Natural killer cell treated with Interleukin-12 subunit alpha and Interleukin-12 subunit beta and Interleukin-15 and Interleukin-18, amount 100 ng/mL, for 72 hours (primary cell): ENCODE measurements at regions not wholly inside any gene's neighbourhood (a gene's known extent, or its start where the extent isn't known, plus 50 kb on each side); places are given as distances from the start of the nearest gene placed in this dataset.

Source experiments
- ATAC-seq, 2 donors: fragments of 150-1000 bp; cut with Tn5 transposase in 1 of 2; sonication (Bioruptor Pico), chemical (Tn5 transposase) in 1 of 2; 2 replicates each; pipeline ENCODE4 v1.10.0; 2021
- DNase-seq: peaks from one replicate; pipeline ENCODE4 v3.0.0; 2022; ENCODE audit warnings: low spot score
- H3K27ac Mint-ChIP-seq, 2 donors: 1 replicate in 1 of 2; 2 replicates in 1 of 2; pipeline ENCODE4 v1.8.0; 2022; ENCODE audit warnings: mixed read lengths in 2 of 2, mild to moderate bottlenecking in 1 of 2, moderate library complexity in 1 of 2
- H3K27me3 Mint-ChIP-seq, 2 donors: 1 replicate in 1 of 2; 2 replicates in 1 of 2; pipeline ENCODE4 v1.8.0; 2022; ENCODE audit warnings: mixed read lengths in 2 of 2
- H3K36me3 Mint-ChIP-seq: one replicate; pipeline ENCODE4 v1.8.0; 2022; ENCODE audit warnings: mixed read lengths
- H3K4me1 Mint-ChIP-seq, 2 donors: 1 replicate in 1 of 2; 2 replicates in 1 of 2; pipeline ENCODE4 v1.8.0; 2022; ENCODE audit warnings: low read depth in 2 of 2, mixed read lengths in 2 of 2, mild to moderate bottlenecking in 1 of 2
- H3K4me3 Mint-ChIP-seq: one replicate; pipeline ENCODE4 v1.8.0; 2022; ENCODE audit warnings: mixed read lengths
- H3K9me3 Mint-ChIP-seq: 2 replicates; pipeline ENCODE4 v1.8.0; 2022; ENCODE audit warnings: mixed read lengths

DNA sequence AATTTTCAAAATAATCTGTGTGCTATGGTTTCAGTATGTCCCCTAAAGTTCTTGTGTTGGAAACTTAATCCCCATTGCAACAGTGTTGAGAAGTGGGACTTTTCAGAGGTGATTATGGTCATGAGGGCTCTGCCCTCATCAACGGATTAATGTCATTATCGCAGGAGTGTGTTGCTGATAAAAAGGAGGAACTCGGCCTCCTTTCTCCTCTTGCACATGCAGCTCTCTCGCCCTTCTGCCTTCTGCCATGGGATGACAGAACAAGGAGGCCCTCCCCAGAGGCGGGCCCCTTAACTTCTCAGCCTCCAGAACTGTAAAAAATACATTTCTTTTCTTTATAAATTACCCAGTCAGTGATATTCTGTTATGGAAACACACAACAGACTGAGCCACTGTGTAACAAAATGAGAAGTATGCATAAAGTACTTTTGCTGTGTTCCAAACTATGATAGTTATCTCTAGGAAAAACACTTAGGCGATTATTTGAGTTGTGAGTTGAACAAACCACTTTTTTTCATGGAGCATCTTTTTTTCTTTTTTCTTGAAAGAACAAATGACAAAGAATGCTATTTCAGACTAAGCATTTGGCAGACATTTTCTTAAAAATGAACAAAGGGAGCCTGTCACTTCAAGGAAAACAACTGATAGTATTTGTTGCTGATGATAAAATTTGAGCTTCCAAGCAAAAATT lies 134.8 kb upstream of the FUT8 start:
- ATAC-seq (no peak), DNase-seq (no peak)
- Mint-ChIP-seq H3K9me3 (no peaks in the 10 kb centered on the region), H3K36me3 (no peaks in the 10 kb centered on the region), H3K27me3 (no peaks in the 10 kb centered on the region), H3K27ac (no peak overlapping the region), H3K4me3 (no peak overlapping the region), H3K4me1 (peaks cover 11 to 12% of the 10 kb centered on the region in 2 donors)

DNA sequence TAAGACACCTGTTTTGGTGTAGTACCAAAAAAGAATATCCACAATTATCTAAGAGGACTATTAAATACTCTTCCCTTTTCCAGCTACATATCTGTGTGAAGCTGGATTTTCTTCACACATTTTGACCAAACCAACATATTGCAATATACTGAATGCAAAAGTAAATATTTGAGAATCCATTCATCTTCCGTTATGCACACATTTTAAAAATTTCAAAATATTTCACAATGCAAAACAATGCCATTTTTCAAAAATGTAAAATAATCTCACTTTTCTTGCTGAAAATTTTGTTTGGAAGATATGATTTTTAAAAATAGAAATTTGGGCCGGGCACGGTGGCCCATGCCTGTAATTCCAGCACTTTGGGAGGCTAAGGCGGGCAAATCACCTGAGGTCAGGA lies 133.9 kb upstream of the FUT8 start:
- no peaks in the 10 kb centered on the region for H3K9me3 Mint-ChIP-seq
- ATAC-seq: no peak
- no peaks in the 10 kb centered on the region for H3K27me3 Mint-ChIP-seq
- H3K27ac Mint-ChIP-seq: no peak overlapping the region
- no peak overlapping the region for H3K4me3 Mint-ChIP-seq
- peaks cover 19 to 20% of the 10 kb centered on the region in 2 donors for H3K4me1 Mint-ChIP-seq
- no peak for DNase-seq
- H3K36me3 Mint-ChIP-seq: no peaks in the 10 kb centered on the region

DNA sequence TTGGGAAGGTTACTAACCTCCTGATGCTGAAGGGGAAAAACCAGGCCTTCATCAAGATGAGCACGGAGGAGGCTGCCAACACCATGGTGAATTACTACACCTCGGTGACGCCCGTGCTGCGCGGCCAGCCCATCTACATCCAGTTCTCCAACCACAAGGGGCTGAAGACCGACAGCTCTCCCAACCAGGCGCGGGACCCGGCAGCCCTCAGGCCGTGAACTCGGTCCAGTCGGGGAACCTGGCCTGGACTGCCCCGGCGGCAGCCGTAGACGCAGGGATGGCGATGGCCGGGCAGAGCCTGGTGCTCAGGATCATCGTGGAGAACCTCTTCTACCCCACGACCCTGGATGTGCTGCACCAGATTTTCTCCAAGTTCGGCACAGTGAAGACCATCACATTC lies 133.0 kb upstream of the FUT8 start:
- ATAC-seq: no peak
- DNase-seq: no peak
- H3K27me3 Mint-ChIP-seq: no peaks in the 10 kb centered on the region
- H3K9me3 Mint-ChIP-seq: no peaks in the 10 kb centered on the region
- no peaks in the 10 kb centered on the region for H3K36me3 Mint-ChIP-seq
- no peak overlapping the region for H3K27ac Mint-ChIP-seq
- peaks cover 19 to 20% of the 10 kb centered on the region in 2 donors for H3K4me1 Mint-ChIP-seq
- H3K4me3 Mint-ChIP-seq: no peak overlapping the region

DNA sequence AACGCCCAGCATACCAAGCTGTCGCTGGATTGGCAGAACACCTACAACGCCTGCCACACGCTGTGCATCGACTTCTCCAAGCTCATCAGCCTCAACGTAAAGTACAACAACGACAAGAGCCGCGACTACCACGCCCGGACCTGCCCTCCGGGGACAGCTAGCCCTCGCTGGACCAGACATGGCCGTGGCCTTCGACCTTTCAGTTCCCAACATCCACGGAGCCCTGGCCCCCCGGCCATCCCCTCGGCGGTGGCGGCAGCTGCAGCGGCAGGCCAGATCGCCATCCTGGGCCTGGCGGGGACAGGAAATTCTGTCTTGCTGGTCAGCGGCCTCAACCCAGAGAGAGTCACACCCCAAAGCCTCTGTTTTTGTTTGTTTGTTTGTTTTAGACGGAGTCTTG lies 132.6 kb upstream of the FUT8 start:
- H3K27ac Mint-ChIP-seq: no peak overlapping the region
- DNase-seq (no peak), ATAC-seq (no peak)
- H3K9me3 Mint-ChIP-seq: no peaks in the 10 kb centered on the region
- H3K36me3 Mint-ChIP-seq: no peaks in the 10 kb centered on the region
- peaks cover 19 to 20% of the 10 kb centered on the region in 2 donors for H3K4me1 Mint-ChIP-seq
- H3K27me3 Mint-ChIP-seq: no peaks in the 10 kb centered on the region
- no peak overlapping the region for H3K4me3 Mint-ChIP-seq

DNA sequence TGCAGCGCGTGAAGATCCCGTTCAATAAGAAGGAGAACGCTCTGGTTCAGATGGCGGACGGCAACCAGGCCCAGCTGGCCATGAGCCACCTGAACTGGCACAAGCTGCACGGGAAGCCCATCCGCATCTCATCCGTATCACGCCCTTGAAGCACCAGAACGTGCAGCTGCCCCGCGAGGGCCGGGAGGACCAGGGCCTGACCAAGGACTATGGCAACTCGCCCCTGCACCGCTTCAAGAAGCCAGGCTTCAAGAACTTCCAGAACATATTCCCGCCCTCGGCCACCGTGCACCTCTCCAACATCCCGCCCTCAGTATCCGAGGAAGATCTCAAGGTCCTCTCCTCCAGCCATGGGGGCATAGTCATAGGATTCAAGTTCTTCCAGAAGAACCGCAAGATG lies 131.9 kb upstream of the FUT8 start:
- H3K36me3 Mint-ChIP-seq: no peaks in the 10 kb centered on the region
- DNase-seq (no peak), ATAC-seq (no peak)
- H3K27me3 Mint-ChIP-seq: no peaks in the 10 kb centered on the region
- H3K4me3 Mint-ChIP-seq: no peak overlapping the region
- no peaks in the 10 kb centered on the region for H3K9me3 Mint-ChIP-seq
- no peak overlapping the region for H3K27ac Mint-ChIP-seq
- peaks cover 19 to 20% of the 10 kb centered on the region in 2 donors for H3K4me1 Mint-ChIP-seq

DNA sequence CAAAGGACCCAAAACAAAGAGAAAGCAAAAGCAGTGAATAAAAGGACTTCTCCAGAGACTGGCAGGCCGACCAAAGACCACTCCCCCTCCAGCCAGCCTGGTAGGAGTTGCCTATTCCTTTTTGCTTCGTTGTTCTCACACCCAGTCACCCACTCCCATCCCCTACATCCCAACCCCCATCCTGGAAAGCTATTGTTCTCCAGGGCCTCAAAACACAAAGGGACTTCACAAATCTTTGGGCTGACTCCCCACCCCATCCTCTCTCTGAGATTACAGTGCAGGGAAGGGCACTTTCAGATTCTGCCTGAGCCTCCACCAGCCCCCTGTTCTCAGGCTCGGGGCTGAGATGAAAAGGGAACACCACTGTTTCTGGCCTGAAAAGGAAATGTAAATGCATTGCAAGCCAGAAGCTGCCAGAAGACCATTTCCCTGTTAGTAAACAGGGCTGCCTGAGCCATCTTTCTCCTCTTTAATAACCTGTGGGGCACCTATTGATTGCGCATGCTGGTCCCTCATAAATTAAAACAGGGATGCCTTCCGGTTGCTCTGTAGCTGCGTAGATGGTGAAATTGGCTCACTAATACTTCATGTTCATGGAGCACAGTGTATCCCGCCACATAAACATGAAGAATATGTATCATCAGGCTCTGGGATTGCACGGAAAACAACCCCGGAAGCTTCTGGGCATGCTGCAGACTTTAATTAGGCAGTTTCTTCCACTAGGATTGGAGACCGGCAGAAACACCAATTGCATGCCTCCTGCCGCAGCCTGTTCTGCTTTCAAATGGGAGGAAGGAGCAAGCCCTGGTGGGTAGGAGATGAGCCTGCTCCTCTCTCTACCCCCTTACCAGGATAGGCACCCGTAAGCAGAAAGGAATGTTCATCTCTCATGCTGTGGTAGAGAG lies 130.3 kb upstream of the FUT8 start:
- ATAC-seq: no peak
- Mint-ChIP-seq H3K9me3 (no peaks in the 10 kb centered on the region), H3K27ac (peak overlapping the region; percentile 48 to 90), H3K4me3 (peak overlapping the region; percentile 8), H3K36me3 (no peaks in the 10 kb centered on the region), H3K27me3 (no peaks in the 10 kb centered on the region), H3K4me1 (peaks cover 22 to 24% of the 10 kb centered on the region in 2 donors)
- no peak for DNase-seq

DNA sequence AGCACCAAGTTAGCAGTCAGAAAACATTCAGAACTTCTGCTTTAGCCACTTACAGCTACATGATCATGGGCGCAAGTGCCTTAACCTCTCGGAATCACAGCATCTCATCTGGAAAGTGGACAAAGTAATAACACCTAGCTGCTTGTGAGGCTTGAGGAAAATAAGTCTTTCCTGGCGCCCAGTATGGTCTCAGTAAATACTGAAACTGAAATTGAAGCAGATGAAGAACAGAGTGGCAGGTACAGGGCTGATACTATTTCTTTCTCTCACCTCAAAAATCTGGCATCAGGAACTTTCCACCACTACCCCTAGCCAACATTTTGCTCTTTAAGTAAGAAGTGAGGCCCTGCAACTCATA lies 129.7 kb upstream of the FUT8 start:
- H3K27me3 Mint-ChIP-seq: no peaks in the 10 kb centered on the region
- ATAC-seq (no peak), DNase-seq (no peak)

DNA sequence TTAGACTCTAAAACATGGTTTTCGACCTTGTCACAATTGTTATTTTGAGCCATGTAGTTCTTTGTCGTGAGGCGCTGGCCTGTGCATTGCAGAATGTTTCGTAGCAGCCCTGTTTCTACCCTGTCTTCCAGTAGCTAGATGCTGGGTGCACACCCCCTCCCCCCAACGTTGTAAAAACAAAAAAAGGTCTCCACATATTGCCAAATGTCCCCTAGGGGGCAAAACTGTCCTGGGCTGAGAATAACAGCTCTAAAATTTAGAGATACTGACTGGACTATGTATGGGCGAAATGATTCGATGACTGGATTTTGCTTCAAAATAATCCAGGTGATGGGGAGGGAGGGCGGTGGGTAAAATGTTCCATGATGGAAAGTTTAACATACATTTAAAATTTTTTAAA lies 126.1 kb upstream of the FUT8 start:
- Mint-ChIP-seq H3K4me1 (peaks cover 47 to 48% of the 10 kb centered on the region in 2 donors), H3K9me3 (no peaks in the 10 kb centered on the region), H3K4me3 (no peak overlapping the region), H3K27me3 (no peaks in the 10 kb centered on the region), H3K27ac (no peak overlapping the region), H3K36me3 (peaks cover 4% of the 10 kb centered on the region)
- no peak for DNase-seq
- ATAC-seq: no peak

More for the DNA sequence above, 129.7 kb upstream of the FUT8 start:
- Mint-ChIP-seq H3K4me1 (peaks cover 29 to 31% of the 10 kb centered on the region in 2 donors), H3K36me3 (no peaks in the 10 kb centered on the region), H3K9me3 (no peaks in the 10 kb centered on the region), H3K27ac (peak overlapping the region; percentile 48 to 90), H3K4me3 (peak overlapping the region; percentile 8)

DNA sequence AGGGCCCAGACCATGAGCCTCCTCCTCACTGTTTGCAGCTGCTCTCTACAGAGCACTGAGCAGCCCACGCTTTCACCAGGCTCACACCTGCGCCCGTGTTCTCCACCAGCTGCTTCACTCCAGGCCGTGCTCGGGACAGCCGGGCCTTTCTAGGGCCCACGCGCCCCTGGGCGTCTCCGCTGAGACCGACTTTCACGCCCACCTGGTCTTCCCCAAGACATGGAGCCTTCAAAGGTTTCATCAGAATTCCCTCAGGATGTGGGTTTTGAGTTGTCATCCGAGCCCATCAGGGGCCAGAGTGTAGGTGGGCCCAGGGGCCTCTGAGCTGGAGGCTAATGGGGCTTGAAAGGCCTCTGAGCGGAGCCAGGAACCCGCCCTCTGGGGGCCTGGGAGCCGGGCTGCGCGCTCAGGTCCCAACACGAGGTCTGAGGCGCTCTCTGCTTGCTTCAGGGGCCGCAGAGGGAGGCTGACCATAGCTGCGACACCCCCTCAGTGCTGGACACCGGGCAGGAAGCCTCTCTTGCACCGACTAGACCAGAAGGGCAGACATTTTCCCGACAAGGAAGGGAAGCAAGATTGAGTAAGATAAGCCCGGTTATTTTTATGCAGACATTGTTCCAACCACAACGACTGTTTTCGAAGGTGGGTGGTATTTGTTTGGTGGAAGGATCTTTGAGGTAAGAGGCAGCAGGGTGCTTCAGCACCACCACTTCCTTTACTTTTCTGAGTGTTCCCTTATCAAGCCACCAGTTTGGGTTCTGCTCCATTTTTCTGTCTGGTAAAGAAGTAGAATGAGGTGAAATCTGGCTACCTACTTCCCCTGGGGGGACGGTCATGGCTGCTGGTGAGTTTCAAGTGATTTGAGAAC lies 125.0 kb upstream of the FUT8 start:
- DNase-seq (no peak), ATAC-seq (peak; percentile 77 to 80)
- Mint-ChIP-seq H3K4me3 (peak overlapping the region; percentile 82), H3K4me1 (peaks cover 43 to 46% of the 10 kb centered on the region in 2 donors), H3K27ac (peak overlapping the region; percentile 89), H3K27me3 (no peaks in the 10 kb centered on the region), H3K36me3 (peaks cover 4% of the 10 kb centered on the region), H3K9me3 (no peaks in the 10 kb centered on the region)

DNA sequence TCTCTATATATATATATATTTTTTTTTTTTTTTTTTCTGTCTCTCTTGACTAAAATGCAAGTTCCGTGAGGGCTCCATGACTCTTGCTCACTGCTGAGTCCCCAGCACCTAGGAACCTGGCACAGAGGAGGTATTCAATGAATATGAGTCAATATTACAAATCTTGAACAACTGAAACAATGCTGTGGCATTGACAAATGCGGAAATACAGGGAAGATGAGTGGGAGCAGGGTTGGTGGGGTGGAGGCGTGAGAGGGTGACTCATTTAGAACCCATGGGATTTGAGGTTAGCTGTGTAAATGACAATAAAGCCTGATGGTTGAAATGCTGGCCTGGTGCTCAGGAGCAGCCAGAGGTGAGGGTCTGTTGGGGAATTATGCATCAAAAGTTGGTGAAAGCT lies 121.7 kb upstream of the FUT8 start:
- DNase-seq (no peak), ATAC-seq (peak; percentile 30 to 63)
- peak overlapping the region; percentile 64 to 65 for H3K27ac Mint-ChIP-seq
- H3K27me3 Mint-ChIP-seq: no peaks in the 10 kb centered on the region
- H3K9me3 Mint-ChIP-seq: no peaks in the 10 kb centered on the region
- peaks cover 33 to 36% of the 10 kb centered on the region in 2 donors for H3K4me1 Mint-ChIP-seq
- peaks cover 4% of the 10 kb centered on the region for H3K36me3 Mint-ChIP-seq
- H3K4me3 Mint-ChIP-seq: peak overlapping the region; percentile 67

DNA sequence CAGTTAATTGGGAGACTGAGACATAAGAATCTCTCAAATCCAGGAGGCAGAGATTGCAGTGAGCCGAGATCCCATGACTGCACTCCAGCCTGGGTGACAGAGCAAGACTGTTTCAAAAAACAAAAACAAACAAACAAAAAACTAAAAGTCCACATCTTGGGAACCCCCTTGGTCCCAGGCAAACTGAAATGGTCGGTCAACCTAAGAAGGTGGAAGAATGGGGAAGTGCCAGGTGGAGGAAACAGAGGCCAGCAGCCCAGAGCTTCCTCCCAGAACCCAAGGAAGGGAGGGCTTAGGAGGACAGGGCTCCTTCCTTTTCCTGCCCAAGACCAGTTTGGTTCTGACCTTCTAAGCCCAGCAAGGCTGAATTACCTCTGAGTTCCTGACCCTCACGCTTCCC lies 121.0 kb upstream of the FUT8 start:
- ATAC-seq: no peak
- H3K36me3 Mint-ChIP-seq: peaks cover 4% of the 10 kb centered on the region
- H3K4me3 Mint-ChIP-seq: peak overlapping the region; percentile 67
- peaks cover 33 to 36% of the 10 kb centered on the region in 2 donors for H3K4me1 Mint-ChIP-seq
- H3K27ac Mint-ChIP-seq: peak overlapping the region in 1 of 2 donors; percentile 65
- no peaks in the 10 kb centered on the region for H3K27me3 Mint-ChIP-seq
- H3K9me3 Mint-ChIP-seq: no peaks in the 10 kb centered on the region
- no peak for DNase-seq

DNA sequence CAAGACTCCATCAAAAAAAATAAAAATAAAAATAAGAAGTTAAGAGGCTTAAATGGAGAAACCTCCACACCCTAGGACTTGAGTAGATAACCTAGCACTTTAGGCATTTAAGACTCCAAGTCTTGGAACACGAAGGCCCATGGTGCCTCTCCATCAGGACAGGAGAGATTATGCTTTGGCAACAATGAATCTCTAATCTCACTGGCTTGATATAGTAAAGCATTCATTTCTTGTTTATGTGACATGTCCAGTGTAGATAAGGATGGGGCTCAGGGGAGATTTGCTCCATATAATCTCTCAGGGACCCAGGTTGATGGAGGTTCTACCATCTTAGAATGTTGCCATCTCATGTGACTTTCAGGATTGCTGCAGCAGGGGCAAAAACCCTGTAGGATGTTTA lies 117.7 kb upstream of the FUT8 start:
- H3K4me1 Mint-ChIP-seq: peaks cover 12 to 16% of the 10 kb centered on the region in 2 donors

DNA sequence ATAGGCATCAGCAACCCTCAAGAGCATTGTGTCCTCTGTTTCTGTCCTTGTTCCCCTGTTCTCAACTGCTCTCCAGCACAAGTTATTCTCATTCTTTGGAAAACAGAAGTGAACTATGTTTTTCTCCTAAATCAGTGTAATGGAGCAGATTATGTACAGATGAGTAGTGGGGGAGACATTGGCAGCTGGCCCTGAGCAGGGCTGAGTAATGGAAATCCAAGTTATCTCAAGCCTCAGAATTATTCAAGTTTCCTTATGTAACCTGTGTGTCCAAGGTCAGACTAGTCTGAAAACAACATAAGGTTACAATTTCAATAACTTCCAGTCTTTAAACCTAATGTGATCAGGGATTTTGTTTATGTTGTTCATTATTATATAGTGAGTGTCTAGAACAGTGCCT lies 116.1 kb upstream of the FUT8 start:
- DNase-seq (no peak), ATAC-seq (no peak)

More for the DNA sequence above, 117.7 kb upstream of the FUT8 start:
- ATAC-seq (no peak), DNase-seq (no peak)
- Mint-ChIP-seq H3K27ac (no peak overlapping the region), H3K27me3 (no peaks in the 10 kb centered on the region), H3K4me3 (no peak overlapping the region), H3K9me3 (no peaks in the 10 kb centered on the region), H3K36me3 (peaks cover 4% of the 10 kb centered on the region)

More for the DNA sequence above, 116.1 kb upstream of the FUT8 start:
- Mint-ChIP-seq H3K9me3 (no peaks in the 10 kb centered on the region), H3K4me1 (peaks cover 4 to 8% of the 10 kb centered on the region in 2 donors), H3K27me3 (no peaks in the 10 kb centered on the region), H3K27ac (no peak overlapping the region), H3K4me3 (no peak overlapping the region), H3K36me3 (no peaks in the 10 kb centered on the region)
